ENCODE measurements at regions not wholly inside any gene's neighbourhood (a gene's known extent, or its start where the extent isn't known, plus 50 kb on each side); places are given as distances from the start of the nearest gene placed in this dataset.

DNA sequence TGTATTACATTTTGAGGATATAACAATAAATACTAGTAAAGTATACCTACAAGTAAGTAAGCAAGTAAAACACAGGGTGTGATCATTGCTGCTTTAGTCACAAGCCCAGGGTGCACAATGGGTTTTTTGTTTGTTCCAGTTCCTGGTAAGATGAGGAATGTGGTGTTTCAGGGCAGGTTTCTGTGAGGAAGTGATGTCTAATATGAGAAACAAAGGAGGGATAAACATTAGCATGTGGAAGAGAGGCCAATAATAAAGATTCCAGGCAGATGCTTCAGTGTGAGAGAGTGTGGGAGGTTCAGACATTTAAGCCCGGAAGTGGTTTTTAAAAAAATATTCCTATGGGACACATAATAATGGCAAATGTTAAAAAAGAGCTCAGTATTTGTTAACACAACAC is 808.1 kb upstream of the USP15 start:
- TF ChIP-seq, protein P1, sequence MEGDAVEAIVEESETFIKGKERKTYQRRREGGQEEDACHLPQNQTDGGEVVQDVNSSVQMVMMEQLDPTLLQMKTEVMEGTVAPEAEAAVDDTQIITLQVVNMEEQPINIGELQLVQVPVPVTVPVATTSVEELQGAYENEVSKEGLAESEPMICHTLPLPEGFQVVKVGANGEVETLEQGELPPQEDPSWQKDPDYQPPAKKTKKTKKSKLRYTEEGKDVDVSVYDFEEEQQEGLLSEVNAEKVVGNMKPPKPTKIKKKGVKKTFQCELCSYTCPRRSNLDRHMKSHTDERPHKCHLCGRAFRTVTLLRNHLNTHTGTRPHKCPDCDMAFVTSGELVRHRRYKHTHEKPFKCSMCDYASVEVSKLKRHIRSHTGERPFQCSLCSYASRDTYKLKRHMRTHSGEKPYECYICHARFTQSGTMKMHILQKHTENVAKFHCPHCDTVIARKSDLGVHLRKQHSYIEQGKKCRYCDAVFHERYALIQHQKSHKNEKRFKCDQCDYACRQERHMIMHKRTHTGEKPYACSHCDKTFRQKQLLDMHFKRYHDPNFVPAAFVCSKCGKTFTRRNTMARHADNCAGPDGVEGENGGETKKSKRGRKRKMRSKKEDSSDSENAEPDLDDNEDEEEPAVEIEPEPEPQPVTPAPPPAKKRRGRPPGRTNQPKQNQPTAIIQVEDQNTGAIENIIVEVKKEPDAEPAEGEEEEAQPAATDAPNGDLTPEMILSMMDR (conservative IDR thresholded peaks at IDR 0.05; ENCODE audit: low read length) = no peak
- TF ChIP-seq EZH2phosphoT487 (IDR thresholded peaks at IDR 0.05; ENCODE audit: borderline replicate concordance) = no peak

Data from Loucy (cell line).